SU-DHL-6 (cell line): ENCODE measurements at regions not wholly inside any gene's neighbourhood (a gene's known extent, or its start where the extent isn't known, plus 50 kb on each side); places are given as distances from the start of the nearest gene placed in this dataset.

Experiments
- EZH2phosphoT487 ChIP-seq: fragments of 200-600 bp; sonication (generic), shearing (Covaris generic); conservative IDR thresholded peaks from 2 replicates; pipeline ENCODE4 v1.6.1; 2018; ENCODE audit warnings: mild to moderate bottlenecking, antibody characterized with exemption, low read length, moderate library complexity, mixed read lengths
- TF ChIP-seq, protein P1 (sequence below): fragments of 200-600 bp; sonication (generic); IDR thresholded peaks from one replicate; pipeline ENCODE4 v1.5.1; 2017; ENCODE audit warnings: antibody characterized with exemption, mild to moderate bottlenecking, low read length, moderate library complexity; ENCODE audit not compliant: insufficient read depth, poor library complexity, severe bottlenecking

DNA sequence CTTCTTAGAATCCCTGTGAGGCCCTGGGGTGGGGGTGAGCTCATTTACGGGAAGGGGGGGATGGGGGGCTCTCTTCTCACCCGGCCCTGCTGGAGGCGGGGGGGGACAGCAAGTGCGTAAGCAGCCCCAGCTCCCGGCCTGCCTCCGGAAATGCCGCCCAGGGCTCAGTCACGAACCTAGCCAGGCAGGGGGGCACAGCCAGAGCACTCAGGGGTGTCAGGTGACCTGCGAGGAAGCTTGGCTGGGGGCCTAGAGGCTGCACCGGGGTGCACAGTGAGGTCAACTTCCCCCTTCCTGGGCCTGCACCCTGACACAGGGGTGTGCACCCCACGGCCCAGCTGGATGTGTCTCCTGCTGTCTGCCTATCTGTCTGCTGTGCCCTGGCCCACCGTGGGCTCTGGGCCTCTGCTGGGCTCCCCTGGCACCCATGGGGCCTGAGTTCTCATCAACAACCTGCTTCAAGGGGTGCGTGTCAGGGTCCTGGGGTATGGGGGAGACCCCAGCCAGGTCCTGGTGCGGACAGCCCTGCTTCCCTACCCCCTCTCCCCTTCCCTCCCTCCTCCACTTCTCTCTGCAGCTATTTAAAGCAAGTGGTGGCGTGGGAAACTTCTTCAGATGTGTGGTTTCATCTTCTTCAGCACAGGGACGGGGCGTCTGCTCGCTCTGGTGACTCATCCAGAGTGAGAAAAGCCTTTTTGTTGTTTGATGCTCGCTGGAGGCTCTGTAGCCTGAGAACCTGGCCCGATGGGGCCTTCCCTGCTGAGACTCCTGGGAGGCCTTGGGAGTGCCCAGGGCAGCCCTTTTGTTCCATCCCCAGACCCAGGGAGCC lies 92.5 kb upstream of the RUNX3 start:
- TF ChIP-seq EZH2phosphoT487, result no peak
- TF ChIP-seq, protein P1, sequence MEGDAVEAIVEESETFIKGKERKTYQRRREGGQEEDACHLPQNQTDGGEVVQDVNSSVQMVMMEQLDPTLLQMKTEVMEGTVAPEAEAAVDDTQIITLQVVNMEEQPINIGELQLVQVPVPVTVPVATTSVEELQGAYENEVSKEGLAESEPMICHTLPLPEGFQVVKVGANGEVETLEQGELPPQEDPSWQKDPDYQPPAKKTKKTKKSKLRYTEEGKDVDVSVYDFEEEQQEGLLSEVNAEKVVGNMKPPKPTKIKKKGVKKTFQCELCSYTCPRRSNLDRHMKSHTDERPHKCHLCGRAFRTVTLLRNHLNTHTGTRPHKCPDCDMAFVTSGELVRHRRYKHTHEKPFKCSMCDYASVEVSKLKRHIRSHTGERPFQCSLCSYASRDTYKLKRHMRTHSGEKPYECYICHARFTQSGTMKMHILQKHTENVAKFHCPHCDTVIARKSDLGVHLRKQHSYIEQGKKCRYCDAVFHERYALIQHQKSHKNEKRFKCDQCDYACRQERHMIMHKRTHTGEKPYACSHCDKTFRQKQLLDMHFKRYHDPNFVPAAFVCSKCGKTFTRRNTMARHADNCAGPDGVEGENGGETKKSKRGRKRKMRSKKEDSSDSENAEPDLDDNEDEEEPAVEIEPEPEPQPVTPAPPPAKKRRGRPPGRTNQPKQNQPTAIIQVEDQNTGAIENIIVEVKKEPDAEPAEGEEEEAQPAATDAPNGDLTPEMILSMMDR, result no peak
